Upper lobe of right lung (tissue), 1 donor: ENCODE measurements at regions not wholly inside any gene's neighbourhood (a gene's known extent, or its start where the extent isn't known, plus 50 kb on each side); places are given as distances from the start of the nearest gene placed in this dataset.

Source experiments
- ATAC-seq: fragments of 200-7000 bp; cut with Tn5 transposase; one replicate; pipeline ENCODE4 v1.9.1; 2020; ENCODE audit warnings: mild to moderate bottlenecking, moderate library complexity
- DNase-seq: peaks from one replicate; pipeline ENCODE4 v3.0.0-alpha.2; 2020
- H3K27ac ChIP-seq: fragments of 200-600 bp; one replicate; pipeline ENCODE4 v1.8.0; 2022
- H3K27me3 ChIP-seq: fragments of 200-600 bp; one replicate; pipeline ENCODE4 v1.8.0; 2022; ENCODE audit warnings: mild to moderate bottlenecking
- H3K36me3 ChIP-seq: fragments of 200-600 bp; one replicate; pipeline ENCODE4 v1.8.0; 2022
- H3K4me1 ChIP-seq: fragments of 200-600 bp; one replicate; pipeline ENCODE4 v1.8.0; 2022
- H3K4me3 ChIP-seq: fragments of 200-600 bp; one replicate; pipeline ENCODE4 v1.8.0; 2022; ENCODE audit warnings: mild to moderate bottlenecking
- H3K9me3 ChIP-seq: fragments of 200-600 bp; one replicate; pipeline ENCODE4 v1.8.0; 2022
- CTCF ChIP-seq: fragments of 200-600 bp; IDR thresholded peaks from one replicate; pipeline ENCODE4 v1.8.0; 2022; ENCODE audit warnings: antibody characterized with exemption
- intact Hi-C: fragments of 100-400 bp; cut with DNase I; formaldehyde crosslinking; loops from one replicate; pipeline ENCODE4 v1.11.0; 2022
- donor health status: DM: no; HTN: yes; CAD: no; lungs with severe emphysema.

GRCh38 chr1:221172841-221173240, 293.6 kb downstream of the HLX start:
- intact Hi-C loops, result no loop called here
- no peak overlapping the region for H3K27ac ChIP-seq
- no peaks in the 10 kb centered on the region for H3K27me3 ChIP-seq
- no peak overlapping the region for H3K4me3 ChIP-seq
- no peaks in the 10 kb centered on the region for H3K36me3 ChIP-seq
- ATAC-seq (peak; percentile 20), DNase-seq (no peak)
- H3K4me1 ChIP-seq, result no peaks in the 10 kb centered on the region
- no peak for TF ChIP-seq CTCF
- H3K9me3 ChIP-seq, result peaks cover 4% of the 10 kb centered on the region

- Histone ChIP-seq H3K4me3 (no peak overlapping the region), H3K27ac (no peak overlapping the region), H3K9me3 (peaks cover 4% of the 10 kb centered on the region), H3K36me3 (no peaks in the 10 kb centered on the region), H3K27me3 (no peaks in the 10 kb centered on the region), H3K4me1 (no peaks in the 10 kb centered on the region)
- DNase-seq (no peak), ATAC-seq (peak; percentile 59)
- intact Hi-C loops, result no loop called here
- TF ChIP-seq CTCF, result peak; percentile 25
Observed at GRCh38 chr1:221174330-221174993, 295.2 kb downstream of the HLX start.

- Histone ChIP-seq H3K4me1 (no peaks in the 10 kb centered on the region), H3K27me3 (no peaks in the 10 kb centered on the region), H3K4me3 (no peak overlapping the region), H3K36me3 (no peaks in the 10 kb centered on the region), H3K27ac (no peak overlapping the region), H3K9me3 (peaks cover 4% of the 10 kb centered on the region)
- intact Hi-C loops, result no loop called here
- DNase-seq (no peak), ATAC-seq (no peak)
- TF ChIP-seq CTCF, result no peak
Observed at GRCh38 chr1:221175249-221175648, 296.0 kb downstream of the HLX start.

GRCh38 chr1:221180704-221181368, 301.6 kb downstream of the HLX start:
- DNase-seq (no peak), ATAC-seq (no peak)
- intact Hi-C loops, result no loop called here
- H3K36me3 ChIP-seq, result no peaks in the 10 kb centered on the region
- H3K27ac ChIP-seq, result no peak overlapping the region
- no peak overlapping the region for H3K4me3 ChIP-seq
- no peaks in the 10 kb centered on the region for H3K9me3 ChIP-seq
- H3K27me3 ChIP-seq, result no peaks in the 10 kb centered on the region
- no peaks in the 10 kb centered on the region for H3K4me1 ChIP-seq
- no peak for TF ChIP-seq CTCF

- Histone ChIP-seq H3K27ac (no peak overlapping the region), H3K4me3 (no peak overlapping the region), H3K9me3 (no peaks in the 10 kb centered on the region), H3K4me1 (no peaks in the 10 kb centered on the region), H3K27me3 (no peaks in the 10 kb centered on the region), H3K36me3 (no peaks in the 10 kb centered on the region)
- no peak for TF ChIP-seq CTCF
- ATAC-seq, result peak; percentile 85
- intact Hi-C loops, result no loop called here
- no peak for DNase-seq
Observed at GRCh38 chr1:221182791-221183533, 303.7 kb downstream of the HLX start.
